ENCODE measurements at regions not wholly inside any gene's neighbourhood (a gene's known extent, or its start where the extent isn't known, plus 50 kb on each side); places are given as distances from the start of the nearest gene placed in this dataset.

DNA sequence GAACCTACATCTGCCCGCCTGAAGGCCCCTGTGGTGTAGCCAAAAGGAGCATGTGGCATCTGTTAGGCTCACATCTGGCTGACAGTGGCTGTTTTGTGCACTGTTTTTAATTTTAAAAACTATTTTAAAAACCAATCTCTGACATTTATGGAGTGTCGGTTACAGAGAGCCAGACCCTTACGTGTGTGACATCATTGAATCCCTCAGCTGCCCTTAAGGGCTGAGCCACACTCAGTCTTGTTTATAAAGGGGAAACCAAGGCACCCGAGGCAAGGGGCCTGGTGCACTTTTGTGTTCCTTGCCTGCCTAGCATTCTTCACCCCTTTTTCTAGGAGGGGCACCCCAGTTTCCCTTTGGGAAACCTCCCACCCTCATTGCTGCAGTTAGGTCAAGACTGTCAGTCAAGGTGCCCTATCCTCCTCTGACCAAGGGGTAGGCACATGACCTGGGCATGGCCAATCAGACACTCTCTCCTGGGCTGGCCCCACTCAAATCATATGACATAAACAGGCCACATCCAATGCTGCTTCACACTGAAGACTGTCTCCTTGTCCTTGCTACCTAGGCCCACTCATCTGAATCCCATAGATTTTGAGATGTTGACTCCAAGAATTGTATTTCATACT, 105.3 kb downstream of the LSM3 start:
- no peak for FAIRE-seq
- TF ChIP-seq, protein P1, sequence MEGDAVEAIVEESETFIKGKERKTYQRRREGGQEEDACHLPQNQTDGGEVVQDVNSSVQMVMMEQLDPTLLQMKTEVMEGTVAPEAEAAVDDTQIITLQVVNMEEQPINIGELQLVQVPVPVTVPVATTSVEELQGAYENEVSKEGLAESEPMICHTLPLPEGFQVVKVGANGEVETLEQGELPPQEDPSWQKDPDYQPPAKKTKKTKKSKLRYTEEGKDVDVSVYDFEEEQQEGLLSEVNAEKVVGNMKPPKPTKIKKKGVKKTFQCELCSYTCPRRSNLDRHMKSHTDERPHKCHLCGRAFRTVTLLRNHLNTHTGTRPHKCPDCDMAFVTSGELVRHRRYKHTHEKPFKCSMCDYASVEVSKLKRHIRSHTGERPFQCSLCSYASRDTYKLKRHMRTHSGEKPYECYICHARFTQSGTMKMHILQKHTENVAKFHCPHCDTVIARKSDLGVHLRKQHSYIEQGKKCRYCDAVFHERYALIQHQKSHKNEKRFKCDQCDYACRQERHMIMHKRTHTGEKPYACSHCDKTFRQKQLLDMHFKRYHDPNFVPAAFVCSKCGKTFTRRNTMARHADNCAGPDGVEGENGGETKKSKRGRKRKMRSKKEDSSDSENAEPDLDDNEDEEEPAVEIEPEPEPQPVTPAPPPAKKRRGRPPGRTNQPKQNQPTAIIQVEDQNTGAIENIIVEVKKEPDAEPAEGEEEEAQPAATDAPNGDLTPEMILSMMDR (IDR thresholded peaks at IDR 0.05; ENCODE audit: insufficient read depth, missing control alignments) = no peak

DNA sequence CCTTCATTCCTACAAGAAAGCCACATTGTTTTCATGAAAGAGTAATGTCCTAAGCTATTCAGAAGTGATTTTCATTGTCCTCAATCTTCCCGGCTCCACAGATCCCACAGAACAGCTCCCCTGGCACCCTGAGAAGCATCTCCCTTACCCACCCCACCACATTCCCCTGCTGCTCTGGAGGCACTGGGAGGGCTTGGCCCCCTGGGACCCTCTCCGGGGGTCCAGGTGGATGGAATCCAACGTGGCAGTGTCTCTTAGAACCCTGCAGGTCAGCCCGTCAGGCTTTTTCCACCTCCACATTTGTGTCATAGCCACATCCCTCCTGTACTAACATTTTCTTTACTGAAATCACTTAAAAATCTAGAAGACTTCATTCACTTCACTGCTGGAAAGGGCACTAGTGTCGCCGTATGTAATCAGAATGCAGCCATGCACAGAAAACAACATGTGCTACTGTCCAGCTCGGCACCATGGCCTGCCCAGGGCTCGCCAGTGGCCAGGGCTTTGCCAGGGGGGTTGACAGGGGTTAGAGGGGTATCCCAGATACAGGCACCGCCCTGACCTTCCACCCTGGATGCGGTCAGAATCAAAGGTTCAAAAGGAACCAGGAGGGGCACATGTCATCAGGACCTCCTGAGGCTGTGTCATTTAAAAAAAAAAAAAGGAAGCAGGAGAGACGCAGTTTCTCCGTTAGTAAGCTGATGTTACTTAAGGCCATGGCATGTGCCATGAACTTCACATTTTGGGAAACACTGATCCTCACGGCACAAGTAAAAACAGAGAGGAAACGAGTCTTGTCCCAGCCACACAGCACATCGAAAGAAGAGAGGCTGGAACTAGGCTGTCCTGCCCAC, 106.3 kb downstream of the LSM3 start:
- TF ChIP-seq, protein P1 (IDR thresholded peaks at IDR 0.05; ENCODE audit: insufficient read depth, missing control alignments) = no peak
- DNase-seq (ENCODE audit: insufficient read length, low spot score) (no peak), FAIRE-seq (no peak)

More for the DNA sequence above, 105.3 kb downstream of the LSM3 start:
- DNase-seq (ENCODE audit: insufficient read length, low spot score) = no peak

DNA sequence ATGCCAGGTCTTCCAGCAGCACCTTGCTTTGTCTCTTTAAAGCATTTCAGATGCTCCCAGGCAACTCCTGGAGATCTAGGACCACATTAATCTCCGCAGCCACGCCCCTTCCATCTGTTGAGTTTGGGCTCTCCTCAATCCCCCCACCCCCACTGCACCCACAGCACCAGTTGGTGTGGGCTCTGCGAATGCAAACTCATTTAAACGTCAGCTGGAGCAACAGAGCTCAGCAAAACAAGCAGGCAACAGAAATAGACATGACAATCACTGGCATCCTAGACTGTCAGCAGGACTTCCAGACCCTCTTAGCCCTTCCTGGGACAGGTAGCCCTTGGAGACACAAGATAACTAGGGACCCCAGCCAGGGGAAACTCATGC, 106.9 kb downstream of the LSM3 start:
- TF ChIP-seq, protein P1 (IDR thresholded peaks at IDR 0.05; ENCODE audit: insufficient read depth, missing control alignments) = no peak
- FAIRE-seq = peak; percentile 93
- DNase-seq (ENCODE audit: insufficient read length, low spot score) = peak; percentile 92

DNA sequence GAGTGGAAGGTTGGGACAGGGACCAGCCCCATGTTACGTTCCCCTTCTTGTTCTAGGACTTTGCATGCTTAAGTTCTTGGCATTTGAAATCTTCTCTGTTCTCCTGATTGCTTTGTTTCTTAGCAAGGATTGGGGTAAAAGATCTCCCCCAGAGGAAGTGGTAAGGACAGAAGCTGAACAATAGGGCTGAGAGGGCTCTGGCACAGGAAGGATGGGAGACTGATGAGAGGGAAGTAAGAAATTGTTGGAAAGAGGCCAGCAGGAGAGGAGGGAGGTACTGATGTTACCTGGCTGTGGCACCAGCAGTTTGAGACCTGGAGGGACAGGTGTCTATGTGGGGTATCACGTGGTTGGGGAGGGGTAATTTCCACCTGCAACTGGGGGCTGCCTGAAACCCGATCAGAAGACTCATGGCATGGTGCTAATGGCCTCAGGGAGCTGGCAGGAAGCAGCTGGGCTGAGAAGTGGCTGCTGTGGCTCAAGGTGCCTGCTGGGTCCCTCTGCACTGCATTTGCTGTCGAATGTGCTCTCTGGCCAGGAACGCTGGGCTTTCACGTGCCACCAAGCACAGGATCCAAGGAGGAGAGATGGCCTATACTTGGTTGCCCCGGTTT, 108.4 kb downstream of the LSM3 start:
- no peak for DNase-seq (ENCODE audit: insufficient read length, low spot score)
- FAIRE-seq = no peak
- TF ChIP-seq, protein P1 (IDR thresholded peaks at IDR 0.05; ENCODE audit: insufficient read depth, missing control alignments) = no peak

- FAIRE-seq = no peak
- TF ChIP-seq, protein P1 (IDR thresholded peaks at IDR 0.05; ENCODE audit: insufficient read depth, missing control alignments) = no peak
- no peak for DNase-seq (ENCODE audit: insufficient read length, low spot score)
Observed at GRCh38 chr3:14288177-14288788, 109.7 kb downstream of the LSM3 start.

GRCh38 chr3:14288833-14289451, 110.3 kb downstream of the LSM3 start:
- DNase-seq (ENCODE audit: insufficient read length, low spot score) (no peak), FAIRE-seq (no peak)
- TF ChIP-seq, protein P1 (IDR thresholded peaks at IDR 0.05; ENCODE audit: insufficient read depth, missing control alignments) = no peak

Data from D721Med (cell line).